ENCODE measurements at regions not wholly inside any gene's neighbourhood (a gene's known extent, or its start where the extent isn't known, plus 50 kb on each side); places are given as distances from the start of the nearest gene placed in this dataset.
A peak's percentile ranks its signal among the peaks of the same experiment; 100 is the strongest.
"Not testable (repeated sequence)": the region's sequence is repeated elsewhere in the genome, so short reads cannot be mapped to it uniquely, and the experiment has no call there.

DNA sequence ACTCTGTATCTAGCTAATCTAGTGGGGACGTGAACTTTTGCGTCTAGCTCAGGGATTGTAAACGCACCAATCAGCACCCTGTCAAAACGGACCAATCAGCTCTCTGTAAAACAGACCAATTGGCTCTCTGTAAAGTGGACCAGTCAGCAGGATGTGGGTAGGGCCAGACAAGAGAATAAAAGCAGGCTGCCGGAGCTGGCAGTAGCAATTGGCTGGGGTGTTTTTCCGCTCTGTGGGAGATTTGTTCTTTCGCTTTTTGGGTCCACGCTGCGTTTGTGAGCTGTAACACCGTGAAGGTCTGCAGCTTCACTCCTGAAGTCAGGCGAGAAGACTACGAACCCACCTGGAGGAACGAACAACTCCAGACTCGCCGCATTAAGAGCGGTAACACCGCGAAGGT, 76.5 kb downstream of the SPRING1 start (continued):
- TF ChIP-seq, protein P1, sequence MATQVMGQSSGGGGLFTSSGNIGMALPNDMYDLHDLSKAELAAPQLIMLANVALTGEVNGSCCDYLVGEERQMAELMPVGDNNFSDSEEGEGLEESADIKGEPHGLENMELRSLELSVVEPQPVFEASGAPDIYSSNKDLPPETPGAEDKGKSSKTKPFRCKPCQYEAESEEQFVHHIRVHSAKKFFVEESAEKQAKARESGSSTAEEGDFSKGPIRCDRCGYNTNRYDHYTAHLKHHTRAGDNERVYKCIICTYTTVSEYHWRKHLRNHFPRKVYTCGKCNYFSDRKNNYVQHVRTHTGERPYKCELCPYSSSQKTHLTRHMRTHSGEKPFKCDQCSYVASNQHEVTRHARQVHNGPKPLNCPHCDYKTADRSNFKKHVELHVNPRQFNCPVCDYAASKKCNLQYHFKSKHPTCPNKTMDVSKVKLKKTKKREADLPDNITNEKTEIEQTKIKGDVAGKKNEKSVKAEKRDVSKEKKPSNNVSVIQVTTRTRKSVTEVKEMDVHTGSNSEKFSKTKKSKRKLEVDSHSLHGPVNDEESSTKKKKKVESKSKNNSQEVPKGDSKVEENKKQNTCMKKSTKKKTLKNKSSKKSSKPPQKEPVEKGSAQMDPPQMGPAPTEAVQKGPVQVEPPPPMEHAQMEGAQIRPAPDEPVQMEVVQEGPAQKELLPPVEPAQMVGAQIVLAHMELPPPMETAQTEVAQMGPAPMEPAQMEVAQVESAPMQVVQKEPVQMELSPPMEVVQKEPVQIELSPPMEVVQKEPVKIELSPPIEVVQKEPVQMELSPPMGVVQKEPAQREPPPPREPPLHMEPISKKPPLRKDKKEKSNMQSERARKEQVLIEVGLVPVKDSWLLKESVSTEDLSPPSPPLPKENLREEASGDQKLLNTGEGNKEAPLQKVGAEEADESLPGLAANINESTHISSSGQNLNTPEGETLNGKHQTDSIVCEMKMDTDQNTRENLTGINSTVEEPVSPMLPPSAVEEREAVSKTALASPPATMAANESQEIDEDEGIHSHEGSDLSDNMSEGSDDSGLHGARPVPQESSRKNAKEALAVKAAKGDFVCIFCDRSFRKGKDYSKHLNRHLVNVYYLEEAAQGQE (IDR thresholded peaks at IDR 0.05; ENCODE audit: low read depth) = no peak

DNA sequence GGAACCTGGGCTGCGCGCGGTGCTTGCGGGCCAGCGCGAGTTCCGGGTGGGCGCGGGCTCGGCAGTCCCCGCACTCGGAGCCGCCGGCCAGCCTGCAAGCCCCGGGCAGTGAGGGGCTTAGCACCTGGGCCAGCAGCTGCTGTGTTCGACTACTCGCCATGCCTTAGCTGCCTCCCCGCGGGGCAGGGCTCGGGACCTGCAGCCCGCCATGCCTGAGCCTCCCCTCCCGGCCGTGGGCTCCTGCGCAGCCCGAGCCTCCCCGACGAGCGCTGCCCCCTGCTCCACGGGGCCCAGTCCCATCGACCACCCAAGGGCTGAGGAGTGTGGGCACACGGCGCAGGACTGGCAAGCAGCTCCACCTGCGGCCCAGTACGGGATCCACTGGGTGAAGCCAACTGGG, 77.1 kb downstream of the SPRING1 start:
- H3K4me1 ChIP-seq (ENCODE audit: control insufficient read depth in 1 of 2, insufficient read depth in 2 of 2, low read length in 2 of 2) = peaks cover 26 to 27% of the 10 kb centered on the region in 2 experiments
- DNase-seq (ENCODE audit: low read depth, low spot score); H3K4me3 ChIP-seq (replicated peaks in 1 of 2; ENCODE audit: low read depth in 1 of 2, low read length in 2 of 2); H2AFZ ChIP-seq (ENCODE audit: low read depth, low read length, poor library complexity, severe bottlenecking); H3K9ac ChIP-seq (ENCODE audit: low read length); ATAC-seq; CTCF ChIA-PET; BruUV-seq (replicated peaks); H3K79me2 ChIP-seq (ENCODE audit: insufficient read depth, low read length); H3K9me3 ChIP-seq (ENCODE audit: control insufficient read depth in 1 of 2, insufficient read depth in 1 of 2, low read depth in 1 of 2, low read length in 2 of 2); intact Hi-C loops (cut with micrococcal nuclease); POLR2A ChIA-PET; H3K27me3 ChIP-seq (ENCODE audit: insufficient read depth, low read length); H4K20me1 ChIP-seq (ENCODE audit: insufficient read depth); H3K4me2 ChIP-seq (ENCODE audit: low read length); H3K9me2 ChIP-seq (ENCODE audit: insufficient read depth); H3K27ac ChIP-seq (ENCODE audit: low read depth, low read length); RAD21 ChIA-PET (ENCODE audit: low non-redundant PET in 1 of 2, low total read pairs in 2 of 2, uncharacterized antibody in 2 of 2, unreplicated experiment in 2 of 2); H3K36me3 ChIP-seq (ENCODE audit: control insufficient read depth in 1 of 2, insufficient read depth in 2 of 2, low read length in 2 of 2): not testable (repeated sequence)

DNA sequence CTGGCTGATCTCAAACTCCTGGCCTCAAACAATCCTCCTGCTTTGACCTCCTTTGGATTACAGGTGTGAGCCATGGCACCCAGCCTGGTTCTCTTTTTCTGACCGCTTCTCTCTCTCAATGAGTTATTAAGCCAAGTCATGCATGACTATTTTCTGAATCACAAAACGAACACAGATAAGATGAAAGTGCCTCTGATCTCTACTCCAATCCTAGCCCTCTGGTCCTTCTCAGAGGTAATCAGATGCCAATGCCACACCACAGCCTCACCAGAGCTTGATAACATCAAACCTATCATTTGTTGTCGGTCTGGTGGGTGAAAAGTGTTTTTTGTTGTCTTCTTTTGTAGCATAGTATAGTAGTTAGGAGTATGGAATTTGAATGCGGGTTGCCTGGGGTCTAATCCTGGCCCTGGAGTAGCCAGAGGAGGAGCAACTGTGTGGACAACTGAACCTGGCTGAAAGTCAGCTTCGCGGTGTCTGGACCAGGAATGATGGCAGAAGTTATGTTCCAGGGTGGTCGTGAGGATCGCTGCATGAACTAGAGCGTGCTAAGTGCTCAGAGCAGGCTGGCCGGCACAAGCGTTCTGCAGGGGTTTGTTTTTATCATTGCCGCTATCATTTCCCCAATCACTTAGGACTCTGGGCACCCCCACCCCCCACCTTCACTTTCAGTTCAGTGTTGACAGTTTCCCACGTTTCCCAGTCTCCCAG, 77.9 kb downstream of the SPRING1 start:
- ChIA-PET RAD21 (ENCODE audit: low non-redundant PET in 1 of 2, low total read pairs in 2 of 2, uncharacterized antibody in 2 of 2, unreplicated experiment in 2 of 2) (no interaction called here), POLR2A (no interaction called here), CTCF (no interaction called here)
- peak; percentile 91 for ATAC-seq
- Histone ChIP-seq H3K4me2 (ENCODE audit: low read length) (peak overlapping the region; percentile 53), H3K79me2 (ENCODE audit: insufficient read depth, low read length) (no peaks in the 10 kb centered on the region), H3K36me3 (ENCODE audit: control insufficient read depth in 1 of 2, insufficient read depth in 2 of 2, low read length in 2 of 2) (no peaks in the 10 kb centered on the region), H3K27ac (ENCODE audit: low read depth, low read length) (no peak overlapping the region), H3K4me1 (ENCODE audit: control insufficient read depth in 1 of 2, insufficient read depth in 2 of 2, low read length in 2 of 2) (peaks cover 26 to 27% of the 10 kb centered on the region in 2 experiments), H3K9ac (ENCODE audit: low read length) (no peak overlapping the region), H3K27me3 (ENCODE audit: insufficient read depth, low read length) (no peaks in the 10 kb centered on the region; the same call in 1 of the 2 replicates), H2AFZ (ENCODE audit: low read depth, low read length, poor library complexity, severe bottlenecking) (peak overlapping the region; percentile 10), H4K20me1 (ENCODE audit: insufficient read depth) (no peaks in the 10 kb centered on the region), H3K4me3 (replicated peaks in 1 of 2; ENCODE audit: low read depth in 1 of 2, low read length in 2 of 2) (peak overlapping the region in 1 of 2 experiments; percentile 4; a peak in 1 of 4 replicates), H3K9me2 (ENCODE audit: insufficient read depth) (no peaks in the 10 kb centered on the region), H3K9me3 (ENCODE audit: control insufficient read depth in 1 of 2, insufficient read depth in 1 of 2, low read depth in 1 of 2, low read length in 2 of 2) (no peaks in the 10 kb centered on the region)
- TF ChIP-seq SIN3A (IDR thresholded peaks at IDR 0.05; ENCODE audit: low read depth) = peak; percentile 46; the same call in 1 of the 2 replicates
- no peak for TF ChIP-seq EGR1 (IDR thresholded peaks at IDR 0.05; ENCODE audit: low read depth)
- TF ChIP-seq, protein P1 (IDR thresholded peaks at IDR 0.05; ENCODE audit: low read depth) = no peak
- TF ChIP-seq SRF (IDR thresholded peaks at IDR 0.05; ENCODE audit: low read depth) = peak; percentile 50; the same call in 1 of the 2 replicates
- TF ChIP-seq, protein P2, sequence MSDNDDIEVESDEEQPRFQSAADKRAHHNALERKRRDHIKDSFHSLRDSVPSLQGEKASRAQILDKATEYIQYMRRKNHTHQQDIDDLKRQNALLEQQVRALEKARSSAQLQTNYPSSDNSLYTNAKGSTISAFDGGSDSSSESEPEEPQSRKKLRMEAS (IDR thresholded peaks at IDR 0.05) = peak; percentile 65
- peak; percentile 56 for TF ChIP-seq TCF7L2 (IDR thresholded peaks at IDR 0.05; ENCODE audit: borderline replicate concordance, extremely low read depth, insufficient read depth, insufficient read length)
- TF ChIP-seq FOSL1 (IDR thresholded peaks at IDR 0.05; ENCODE audit: low read depth) = peak; percentile 87
- peak; percentile 74; the same call in 1 of the 2 replicates for TF ChIP-seq JUND (IDR thresholded peaks at IDR 0.05)
- peak; percentile 81; the same call in 1 of the 2 replicates for TF ChIP-seq CBX3 (IDR thresholded peaks at IDR 0.05; ENCODE audit: low read depth)
- TF ChIP-seq POLR2A (IDR thresholded peaks at IDR 0.05; ENCODE audit: borderline replicate concordance, extremely low read depth, insufficient read depth, insufficient read length) = no peak
- TF ChIP-seq SP1 (IDR thresholded peaks at IDR 0.05; ENCODE audit: low read depth) = peak; percentile 65; the same call in 1 of the 2 replicates
- no TSS peak for BruUV-seq (replicated peaks)
- intact Hi-C loops (cut with micrococcal nuclease) = no loop called here
- peak; percentile 65 for DNase-seq (ENCODE audit: low read depth, low spot score)
